ENCODE measurements at regions not wholly inside any gene's neighbourhood (a gene's known extent, or its start where the extent isn't known, plus 50 kb on each side); places are given as distances from the start of the nearest gene placed in this dataset.
A peak's percentile ranks its signal among the peaks of the same experiment; 100 is the strongest.

GRCh38 chr16:87145181-87146176 lies 171.7 kb downstream of the C16orf95 start:
- ATAC-seq (no peak), DNase-seq (peak in 1 of 4 donors; percentile 48)
- H3K4me3 ChIP-seq = no peak overlapping the region
- H3K4me1 ChIP-seq = no peaks in the 10 kb centered on the region
- peaks cover 0 to 13% of the 10 kb centered on the region in 2 donors for H3K9me3 ChIP-seq
- no peak overlapping the region for H3K27ac ChIP-seq
- H3K27me3 ChIP-seq = no peaks in the 10 kb centered on the region
- intact Hi-C loops (cut with DNase I) = no loop called here
- TF ChIP-seq CTCF (IDR thresholded peaks at IDR 0.05) = no peak
- no peaks in the 10 kb centered on the region for H3K36me3 ChIP-seq

GRCh38 chr16:87146676-87147075 lies 170.5 kb downstream of the C16orf95 start:
- ATAC-seq (no peak), DNase-seq (peak in 1 of 4 donors; percentile 6)
- Histone ChIP-seq H3K27ac (no peak overlapping the region), H3K9me3 (peaks cover 0 to 13% of the 10 kb centered on the region in 2 donors), H3K27me3 (no peaks in the 10 kb centered on the region), H3K4me3 (no peak overlapping the region), H3K36me3 (no peaks in the 10 kb centered on the region), H3K4me1 (no peaks in the 10 kb centered on the region)
- TF ChIP-seq CTCF (IDR thresholded peaks at IDR 0.05) = no peak
- intact Hi-C loops (cut with DNase I) = no loop called here

- TF ChIP-seq CTCF (IDR thresholded peaks at IDR 0.05) = no peak
- Histone ChIP-seq H3K36me3 (no peaks in the 10 kb centered on the region), H3K27ac (no peak overlapping the region), H3K27me3 (peaks cover 0 to 4% of the 10 kb centered on the region in 2 donors), H3K9me3 (peaks cover 0 to 13% of the 10 kb centered on the region in 2 donors), H3K4me1 (no peaks in the 10 kb centered on the region), H3K4me3 (no peak overlapping the region)
- ATAC-seq (no peak), DNase-seq (no peak)
- intact Hi-C loops (cut with DNase I) = no loop called here
Measured at GRCh38 chr16:87149051-87149450, 168.1 kb downstream of the C16orf95 start.

DNA sequence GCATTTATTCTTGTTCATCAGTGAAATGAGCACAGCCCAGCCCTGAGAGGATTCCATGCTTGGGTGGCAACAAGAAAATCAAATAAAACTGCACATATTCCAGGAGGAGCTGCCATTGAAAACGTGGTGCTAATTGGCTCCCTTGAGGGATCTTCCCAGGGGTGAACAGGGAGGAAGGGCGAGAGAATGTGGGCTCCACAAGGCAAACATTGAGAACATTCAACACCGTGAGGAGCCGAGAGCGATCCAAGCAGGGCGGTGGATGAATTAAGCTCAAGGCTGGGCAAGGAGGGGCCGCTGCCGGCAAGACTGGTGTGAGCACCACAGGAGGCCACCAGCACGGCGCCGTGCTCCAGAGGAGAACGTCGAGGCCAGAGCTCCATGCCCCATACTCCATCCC lies 166.9 kb downstream of the C16orf95 start:
- H3K27me3 ChIP-seq = peaks cover 0 to 4% of the 10 kb centered on the region in 2 donors
- DNase-seq = peak in 1 of 4 donors; percentile 10
- no peak for TF ChIP-seq CTCF (IDR thresholded peaks at IDR 0.05)
- no peaks in the 10 kb centered on the region for H3K4me1 ChIP-seq
- H3K27ac ChIP-seq = no peak overlapping the region
- no peaks in the 10 kb centered on the region for H3K36me3 ChIP-seq
- no peak for ATAC-seq
- no peak overlapping the region for H3K4me3 ChIP-seq
- intact Hi-C loops (cut with DNase I) = no loop called here
- peaks cover 0 to 13% of the 10 kb centered on the region in 2 donors for H3K9me3 ChIP-seq

DNA sequence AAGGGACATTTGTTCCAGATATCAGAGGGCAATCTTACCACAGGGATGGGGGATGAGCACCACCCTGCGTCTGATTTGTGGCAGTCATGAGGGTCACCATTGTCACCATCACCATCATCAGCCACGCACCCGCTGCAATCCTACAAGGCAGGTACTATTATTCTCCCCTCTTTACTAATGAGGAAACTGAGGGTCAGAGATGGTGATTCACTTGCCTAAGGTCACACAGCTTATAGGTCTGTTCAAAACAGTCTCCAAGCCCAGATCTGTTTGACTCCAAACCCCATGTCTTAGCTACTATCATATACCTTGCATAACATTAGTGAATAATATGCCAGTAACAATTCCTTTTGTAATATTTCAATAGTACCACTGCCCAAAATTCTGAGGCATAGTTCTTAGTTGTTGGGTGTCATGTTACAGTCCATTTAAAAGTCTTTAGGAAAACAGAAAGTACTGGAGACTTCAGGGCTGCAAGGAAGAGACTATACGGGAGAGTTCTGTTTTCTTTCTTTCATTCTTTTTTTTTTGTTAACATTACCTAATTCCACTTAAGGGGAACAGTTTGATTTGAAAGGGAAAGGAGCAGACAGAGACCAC lies 166.4 kb downstream of the C16orf95 start:
- Histone ChIP-seq H3K9me3 (peaks cover 0 to 13% of the 10 kb centered on the region in 2 donors), H3K27me3 (peaks cover 0 to 4% of the 10 kb centered on the region in 2 donors), H3K27ac (no peak overlapping the region), H3K4me1 (no peaks in the 10 kb centered on the region), H3K4me3 (no peak overlapping the region), H3K36me3 (no peaks in the 10 kb centered on the region)
- ATAC-seq (no peak), DNase-seq (no peak)
- TF ChIP-seq CTCF (IDR thresholded peaks at IDR 0.05) = no peak
- intact Hi-C loops (cut with DNase I) = no loop called here
